ENCODE measurements at regions not wholly inside any gene's neighbourhood (a gene's known extent, or its start where the extent isn't known, plus 50 kb on each side); places are given as distances from the start of the nearest gene placed in this dataset.
"Not testable (repeated sequence)": the region's sequence is repeated elsewhere in the genome, so short reads cannot be mapped to it uniquely, and the experiment has no call there.

GRCh38 chr16:66245072-66245471 lies 121.4 kb upstream of the CDH5 start:
- Mint-ChIP-seq H3K4me3 (no peak overlapping the region), H3K27ac (no peak overlapping the region), H3K4me1 (ENCODE audit: low read depth) (peaks cover 13% of the 10 kb centered on the region), H3K36me3 (ENCODE audit: low read depth) (no peaks in the 10 kb centered on the region), H3K27me3 (ENCODE audit: insufficient read depth) (peaks cover 16% of the 10 kb centered on the region), H3K9me3 (no peaks in the 10 kb centered on the region; the same call in 1 of the 2 replicates)
- no peak for DNase-seq
- TF ChIP-seq CTCF (IDR thresholded peaks at IDR 0.05) = no peak

GRCh38 chr16:66242672-66243071 lies 123.8 kb upstream of the CDH5 start:
- Mint-ChIP-seq H3K4me1 (ENCODE audit: low read depth) (peaks cover 4% of the 10 kb centered on the region), H3K9me3 (no peaks in the 10 kb centered on the region; the same call in 1 of the 2 replicates), H3K27me3 (ENCODE audit: insufficient read depth) (peaks cover 22% of the 10 kb centered on the region), H3K27ac (no peak overlapping the region), H3K36me3 (ENCODE audit: low read depth) (no peaks in the 10 kb centered on the region), H3K4me3 (no peak overlapping the region)
- no peak for DNase-seq
- no peak for TF ChIP-seq CTCF (IDR thresholded peaks at IDR 0.05)

- H3K27ac Mint-ChIP-seq; H3K36me3 Mint-ChIP-seq (ENCODE audit: low read depth); H3K9me3 Mint-ChIP-seq; H3K4me1 Mint-ChIP-seq (ENCODE audit: low read depth); H3K4me3 Mint-ChIP-seq; DNase-seq: not testable (repeated sequence)
- H3K27me3 Mint-ChIP-seq (ENCODE audit: insufficient read depth) = peaks cover 25% of the 10 kb centered on the region
These were observed 124.3 kb upstream of the CDH5 start for GRCh38 chr16:66242206-66242605.

GRCh38 chr16:66240631-66241395 lies 125.7 kb upstream of the CDH5 start:
- peaks cover 23% of the 10 kb centered on the region for H3K27me3 Mint-ChIP-seq (ENCODE audit: insufficient read depth)
- H3K36me3 Mint-ChIP-seq (ENCODE audit: low read depth) = no peaks in the 10 kb centered on the region
- no peaks in the 10 kb centered on the region; the same call in 1 of the 2 replicates for H3K9me3 Mint-ChIP-seq
- no peak for TF ChIP-seq CTCF (IDR thresholded peaks at IDR 0.05)
- no peak for DNase-seq
- no peak overlapping the region for H3K27ac Mint-ChIP-seq
- H3K4me3 Mint-ChIP-seq = no peak overlapping the region
- no peaks in the 10 kb centered on the region for H3K4me1 Mint-ChIP-seq (ENCODE audit: low read depth)

GRCh38 chr16:66240088-66240487 lies 126.4 kb upstream of the CDH5 start:
- DNase-seq = no peak
- Mint-ChIP-seq H3K27ac (no peak overlapping the region), H3K27me3 (ENCODE audit: insufficient read depth) (peaks cover 27% of the 10 kb centered on the region), H3K9me3 (no peaks in the 10 kb centered on the region; the same call in 1 of the 2 replicates), H3K4me3 (no peak overlapping the region), H3K36me3 (ENCODE audit: low read depth) (no peaks in the 10 kb centered on the region), H3K4me1 (ENCODE audit: low read depth) (no peaks in the 10 kb centered on the region)
- no peak for TF ChIP-seq CTCF (IDR thresholded peaks at IDR 0.05)

GRCh38 chr16:66238696-66239095 lies 127.8 kb upstream of the CDH5 start:
- Mint-ChIP-seq H3K4me1 (ENCODE audit: low read depth) (no peaks in the 10 kb centered on the region), H3K9me3 (no peaks in the 10 kb centered on the region; the same call in 1 of the 2 replicates), H3K4me3 (no peak overlapping the region), H3K27ac (no peak overlapping the region), H3K27me3 (ENCODE audit: insufficient read depth) (peaks cover 30% of the 10 kb centered on the region), H3K36me3 (ENCODE audit: low read depth) (no peaks in the 10 kb centered on the region)
- DNase-seq = no peak
- no peak for TF ChIP-seq CTCF (IDR thresholded peaks at IDR 0.05)
